Endodermal cell (in vitro differentiated cells): ENCODE measurements at regions not wholly inside any gene's neighbourhood (a gene's known extent, or its start where the extent isn't known, plus 50 kb on each side); places are given as distances from the start of the nearest gene placed in this dataset.

Source experiments
- DNase-seq: peaks from one replicate; pipeline ENCODE4 v3.0.0-alpha.2; 2017
- H3K27ac ChIP-seq: 2 replicates; pipeline ENCODE4 v1.5.1; 2013; ENCODE audit warnings: mild to moderate bottlenecking, low read depth, low read length, moderate library complexity
- H3K27me3 ChIP-seq: 2 replicates; pipeline ENCODE4 v1.6.1; 2013; ENCODE audit warnings: mild to moderate bottlenecking, low read length, moderate library complexity; ENCODE audit not compliant: insufficient read depth, control insufficient read depth, poor library complexity, severe bottlenecking
- H3K36me3 ChIP-seq: 2 replicates; pipeline ENCODE4 v1.7.0; 2013; ENCODE audit warnings: mild to moderate bottlenecking, low read length, moderate library complexity; ENCODE audit not compliant: control insufficient read depth, insufficient read depth
- H3K4me1 ChIP-seq: one replicate; pipeline ENCODE4 v1.7.0; 2013; ENCODE audit warnings: low read length; ENCODE audit not compliant: control insufficient read depth, insufficient read depth
- H3K4me3 ChIP-seq: 2 replicates; pipeline ENCODE4 v1.5.1; 2013; ENCODE audit warnings: mild to moderate bottlenecking, low read length, moderate library complexity
- H3K9ac ChIP-seq: 2 replicates; pipeline ENCODE4 v1.6.1; 2013; ENCODE audit warnings: mild to moderate bottlenecking, low read length, moderate library complexity; ENCODE audit not compliant: poor library complexity, severe bottlenecking; ENCODE audit errors: extremely low read depth
- H3K9me3 ChIP-seq: 2 replicates; pipeline ENCODE4 v1.6.1; 2013; ENCODE audit warnings: mild to moderate bottlenecking, low read length, moderate library complexity; ENCODE audit not compliant: control insufficient read depth
- H3K27ac Mint-ChIP-seq: 2 replicates; pipeline ENCODE4 v1.8.0; 2020; ENCODE audit warnings: mixed read lengths
- H3K27me3 Mint-ChIP-seq: 2 replicates; pipeline ENCODE4 v1.8.0; 2021; ENCODE audit warnings: mild to moderate bottlenecking, mixed read lengths; ENCODE audit not compliant: insufficient read depth
- H3K36me3 Mint-ChIP-seq: 2 replicates; pipeline ENCODE4 v1.8.0; 2020; ENCODE audit warnings: low read depth, mixed read lengths
- H3K4me1 Mint-ChIP-seq: 2 replicates; pipeline ENCODE4 v1.8.0; 2020; ENCODE audit warnings: mixed read lengths
- H3K4me3 Mint-ChIP-seq: 2 replicates; pipeline ENCODE4 v1.8.0; 2020; ENCODE audit warnings: mild to moderate bottlenecking, moderate library complexity, mixed read lengths
- H3K9me3 Mint-ChIP-seq: 2 replicates; pipeline ENCODE4 v1.8.0; 2020; ENCODE audit warnings: mild to moderate bottlenecking, mixed read lengths
- CTCF ChIP-seq: fragments of 200-600 bp; sonication (generic); conservative IDR thresholded peaks from 2 replicates; pipeline ENCODE4 v1.5.0; 2021; ENCODE audit warnings: antibody characterized with exemption, mild to moderate bottlenecking
- WGBS, 2 experiments: methylation state at CpG; one replicate each; pipeline versions ENCODE4 v1.1.5 to v1.1.7; 2013; ENCODE audit warnings: missing lambda C conversion rate in 2 of 2, mixed read lengths in 1 of 2; ENCODE audit not compliant: insufficient coverage in 1 of 2, insufficient read length in 1 of 2; 5-methylcytosine and 5-hydroxymethylcytosine counted together

GRCh38 chrX:100070334-100070849 lies 339.7 kb downstream of the PCDH19 start:
- Histone ChIP-seq H3K36me3 (no peaks in the 10 kb centered on the region), H3K9me3 (no peaks in the 10 kb centered on the region), H3K9ac (no peak overlapping the region), H3K4me1 (no peaks in the 10 kb centered on the region), H3K27me3 (no peaks in the 10 kb centered on the region), H3K27ac (no peak overlapping the region), H3K4me3 (no peak overlapping the region)
- peak; percentile 35 for DNase-seq
- TF ChIP-seq CTCF, result no peak
- Mint-ChIP-seq H3K4me1 (peaks cover 10% of the 10 kb centered on the region), H3K36me3 (no peaks in the 10 kb centered on the region), H3K27me3 (no peaks in the 10 kb centered on the region), H3K9me3 (no peaks in the 10 kb centered on the region), H3K4me3 (no peak overlapping the region), H3K27ac (no peak overlapping the region)
- WGBS, 2 experiments, result 59% methylated on average over 2 of the region's 3 CpGs; no CpG with 5 or more reads in 1 of the 2 experiments

- no peaks in the 10 kb centered on the region for H3K27me3 ChIP-seq
- H3K4me3 Mint-ChIP-seq, result no peak overlapping the region
- H3K36me3 ChIP-seq, result no peaks in the 10 kb centered on the region
- no peak for TF ChIP-seq CTCF
- WGBS, 2 experiments, result 59 to 67% methylated on average over 1 to 5 of the region's 5 CpGs
- peaks cover 5% of the 10 kb centered on the region for H3K4me1 Mint-ChIP-seq
- no peak for DNase-seq
- no peak overlapping the region for H3K27ac Mint-ChIP-seq
- H3K36me3 Mint-ChIP-seq, result no peaks in the 10 kb centered on the region
- H3K4me3 ChIP-seq, result no peak overlapping the region
- H3K9me3 ChIP-seq, result no peaks in the 10 kb centered on the region
- H3K9me3 Mint-ChIP-seq, result peaks cover 32% of the 10 kb centered on the region
- no peak overlapping the region for H3K9ac ChIP-seq
- no peaks in the 10 kb centered on the region for H3K27me3 Mint-ChIP-seq
- no peaks in the 10 kb centered on the region for H3K4me1 ChIP-seq
- no peak overlapping the region for H3K27ac ChIP-seq
These were observed 361.9 kb downstream of the PCDH19 start for GRCh38 chrX:100048156-100048555.
